ENCODE measurements at regions not wholly inside any gene's neighbourhood (a gene's known extent, or its start where the extent isn't known, plus 50 kb on each side); places are given as distances from the start of the nearest gene placed in this dataset.

DNA sequence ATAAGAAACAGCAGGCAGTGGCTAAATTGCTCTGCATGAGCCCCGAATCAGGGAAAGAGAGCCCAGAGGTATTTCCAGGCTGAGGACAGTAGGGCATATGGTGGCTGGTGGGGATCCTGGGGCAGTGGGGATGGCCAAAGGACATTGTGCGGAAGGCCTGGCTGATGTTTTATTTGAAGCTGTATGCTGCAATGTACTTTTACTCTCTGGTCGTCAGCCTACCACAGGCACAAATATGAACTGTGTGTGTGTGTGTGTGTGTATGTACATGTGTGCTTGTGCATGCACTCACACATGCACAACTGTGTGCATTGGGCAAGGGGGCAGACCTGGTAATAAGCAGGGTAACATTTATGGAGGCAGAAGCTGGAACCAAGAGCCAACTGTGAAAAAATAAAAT lies 74.7 kb upstream of the GZMB start:
- TF ChIP-seq EZH2 (IDR thresholded peaks at IDR 0.05; ENCODE audit: borderline replicate concordance, low read length): no peak
- TF ChIP-seq, protein P1, sequence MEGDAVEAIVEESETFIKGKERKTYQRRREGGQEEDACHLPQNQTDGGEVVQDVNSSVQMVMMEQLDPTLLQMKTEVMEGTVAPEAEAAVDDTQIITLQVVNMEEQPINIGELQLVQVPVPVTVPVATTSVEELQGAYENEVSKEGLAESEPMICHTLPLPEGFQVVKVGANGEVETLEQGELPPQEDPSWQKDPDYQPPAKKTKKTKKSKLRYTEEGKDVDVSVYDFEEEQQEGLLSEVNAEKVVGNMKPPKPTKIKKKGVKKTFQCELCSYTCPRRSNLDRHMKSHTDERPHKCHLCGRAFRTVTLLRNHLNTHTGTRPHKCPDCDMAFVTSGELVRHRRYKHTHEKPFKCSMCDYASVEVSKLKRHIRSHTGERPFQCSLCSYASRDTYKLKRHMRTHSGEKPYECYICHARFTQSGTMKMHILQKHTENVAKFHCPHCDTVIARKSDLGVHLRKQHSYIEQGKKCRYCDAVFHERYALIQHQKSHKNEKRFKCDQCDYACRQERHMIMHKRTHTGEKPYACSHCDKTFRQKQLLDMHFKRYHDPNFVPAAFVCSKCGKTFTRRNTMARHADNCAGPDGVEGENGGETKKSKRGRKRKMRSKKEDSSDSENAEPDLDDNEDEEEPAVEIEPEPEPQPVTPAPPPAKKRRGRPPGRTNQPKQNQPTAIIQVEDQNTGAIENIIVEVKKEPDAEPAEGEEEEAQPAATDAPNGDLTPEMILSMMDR (IDR thresholded peaks at IDR 0.05; ENCODE audit: low read length): no peak

All from OCI-LY1 (cell line).